ENCODE measurements at regions not wholly inside any gene's neighbourhood (a gene's known extent, or its start where the extent isn't known, plus 50 kb on each side); places are given as distances from the start of the nearest gene placed in this dataset.
A peak's percentile ranks its signal among the peaks of the same experiment; 100 is the strongest.
"Not testable (repeated sequence)": the region's sequence is repeated elsewhere in the genome, so short reads cannot be mapped to it uniquely, and the experiment has no call there.

GRCh38 chr11:42786981-42787380 lies 524.8 kb upstream of the API5 start:
- Histone ChIP-seq H3K4me3 (ENCODE audit: low read depth in 1 of 5, low read length in 5 of 5) (no peak overlapping the region), H3K9me3 (ENCODE audit: control insufficient read depth in 5 of 5, low read length in 5 of 5) (no peaks in the 10 kb centered on the region), H3K9ac (ENCODE audit: low read length in 5 of 5) (no peak overlapping the region), H3K36me3 (ENCODE audit: control insufficient read depth in 5 of 5, insufficient read depth in 5 of 5, low read length in 5 of 5) (no peaks in the 10 kb centered on the region), H3K27ac (ENCODE audit: low read depth, low read length) (no peak overlapping the region), H3K4me1 (ENCODE audit: control insufficient read depth in 5 of 5, insufficient read depth in 5 of 5, low read length in 5 of 5) (peaks cover 0 to 2% (median 0%) of the 10 kb centered on the region in 5 donors), H3K27me3 (ENCODE audit: control insufficient read depth in 5 of 5, insufficient read depth in 4 of 5, low read length in 5 of 5) (no peaks in the 10 kb centered on the region)

GRCh38 chr11:42795483-42795882 lies 516.3 kb upstream of the API5 start:
- H3K9me3 ChIP-seq (ENCODE audit: control insufficient read depth in 5 of 5, low read length in 5 of 5); H3K27me3 ChIP-seq (ENCODE audit: control insufficient read depth in 5 of 5, insufficient read depth in 4 of 5, low read length in 5 of 5); H3K27ac ChIP-seq (ENCODE audit: low read depth, low read length); H3K4me3 ChIP-seq (ENCODE audit: low read depth in 1 of 5, low read length in 5 of 5); H3K36me3 ChIP-seq (ENCODE audit: control insufficient read depth in 5 of 5, insufficient read depth in 5 of 5, low read length in 5 of 5); H3K4me1 ChIP-seq (ENCODE audit: control insufficient read depth in 5 of 5, insufficient read depth in 5 of 5, low read length in 5 of 5); H3K9ac ChIP-seq (ENCODE audit: low read length in 5 of 5): not testable (repeated sequence)

- H3K27me3 ChIP-seq (ENCODE audit: control insufficient read depth in 5 of 5, insufficient read depth in 4 of 5, low read length in 5 of 5), result no peaks in the 10 kb centered on the region
- H3K9ac ChIP-seq (ENCODE audit: low read length in 5 of 5), result no peak overlapping the region
- no peaks in the 10 kb centered on the region for H3K36me3 ChIP-seq (ENCODE audit: control insufficient read depth in 5 of 5, insufficient read depth in 5 of 5, low read length in 5 of 5)
- no peaks in the 10 kb centered on the region for H3K9me3 ChIP-seq (ENCODE audit: control insufficient read depth in 5 of 5, low read length in 5 of 5)
- H3K4me1 ChIP-seq (ENCODE audit: control insufficient read depth in 5 of 5, insufficient read depth in 5 of 5, low read length in 5 of 5), result no peaks in the 10 kb centered on the region
- H3K4me3 ChIP-seq (ENCODE audit: low read depth in 1 of 5, low read length in 5 of 5), result no peak overlapping the region
- H3K27ac ChIP-seq (ENCODE audit: low read depth, low read length), result no peak overlapping the region
Observed at GRCh38 chr11:42800041-42800440, 511.8 kb upstream of the API5 start.

GRCh38 chr11:42802201-42802899 lies 509.4 kb upstream of the API5 start:
- H3K27ac ChIP-seq (ENCODE audit: low read depth, low read length), result no peak overlapping the region
- peak overlapping the region in 2 of 5 donors; percentile 30 to 49 for H3K4me3 ChIP-seq (ENCODE audit: low read depth in 1 of 5, low read length in 5 of 5)
- H3K27me3 ChIP-seq (ENCODE audit: control insufficient read depth in 5 of 5, insufficient read depth in 4 of 5, low read length in 5 of 5), result no peaks in the 10 kb centered on the region
- peak overlapping the region in 3 of 5 donors; percentile 6 to 35 (median 19) for H3K9ac ChIP-seq (ENCODE audit: low read length in 5 of 5)
- no peaks in the 10 kb centered on the region for H3K36me3 ChIP-seq (ENCODE audit: control insufficient read depth in 5 of 5, insufficient read depth in 5 of 5, low read length in 5 of 5)
- peaks cover 0 to 6% (median 0%) of the 10 kb centered on the region in 5 donors for H3K4me1 ChIP-seq (ENCODE audit: control insufficient read depth in 5 of 5, insufficient read depth in 5 of 5, low read length in 5 of 5)
- H3K9me3 ChIP-seq (ENCODE audit: control insufficient read depth in 5 of 5, low read length in 5 of 5), result no peaks in the 10 kb centered on the region

- no peak overlapping the region for H3K9ac ChIP-seq (ENCODE audit: low read length in 5 of 5)
- no peaks in the 10 kb centered on the region for H3K27me3 ChIP-seq (ENCODE audit: control insufficient read depth in 5 of 5, insufficient read depth in 4 of 5, low read length in 5 of 5)
- H3K9me3 ChIP-seq (ENCODE audit: control insufficient read depth in 5 of 5, low read length in 5 of 5), result no peaks in the 10 kb centered on the region
- peaks cover 0 to 6% (median 0%) of the 10 kb centered on the region in 5 donors for H3K4me1 ChIP-seq (ENCODE audit: control insufficient read depth in 5 of 5, insufficient read depth in 5 of 5, low read length in 5 of 5)
- H3K27ac ChIP-seq (ENCODE audit: low read depth, low read length), result no peak overlapping the region
- no peak overlapping the region for H3K4me3 ChIP-seq (ENCODE audit: low read depth in 1 of 5, low read length in 5 of 5)
- no peaks in the 10 kb centered on the region for H3K36me3 ChIP-seq (ENCODE audit: control insufficient read depth in 5 of 5, insufficient read depth in 5 of 5, low read length in 5 of 5)
Observed at GRCh38 chr11:42806191-42806590, 505.6 kb upstream of the API5 start.

DNA sequence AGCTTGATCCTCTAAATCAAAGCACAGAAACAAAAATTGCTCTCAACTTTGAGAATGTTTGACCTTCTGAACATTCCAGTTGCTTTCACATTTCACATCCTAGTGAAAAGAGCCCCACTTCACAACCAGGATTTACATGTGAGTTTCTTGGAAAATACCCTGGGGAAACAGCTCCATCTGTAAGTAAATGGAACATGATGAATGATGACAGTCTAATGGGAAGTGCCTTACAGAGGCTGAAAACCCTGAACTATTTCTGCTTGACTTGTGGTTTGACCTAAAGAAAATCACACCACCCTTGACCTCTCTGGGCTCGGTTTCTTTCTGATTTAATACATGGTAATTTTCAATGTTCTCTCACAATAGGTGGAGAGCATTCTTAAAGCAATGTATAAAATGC lies 499.4 kb upstream of the API5 start:
- no peak overlapping the region for H3K4me3 ChIP-seq (ENCODE audit: low read depth in 1 of 5, low read length in 5 of 5)
- no peaks in the 10 kb centered on the region for H3K4me1 ChIP-seq (ENCODE audit: control insufficient read depth in 5 of 5, insufficient read depth in 5 of 5, low read length in 5 of 5)

DNA sequence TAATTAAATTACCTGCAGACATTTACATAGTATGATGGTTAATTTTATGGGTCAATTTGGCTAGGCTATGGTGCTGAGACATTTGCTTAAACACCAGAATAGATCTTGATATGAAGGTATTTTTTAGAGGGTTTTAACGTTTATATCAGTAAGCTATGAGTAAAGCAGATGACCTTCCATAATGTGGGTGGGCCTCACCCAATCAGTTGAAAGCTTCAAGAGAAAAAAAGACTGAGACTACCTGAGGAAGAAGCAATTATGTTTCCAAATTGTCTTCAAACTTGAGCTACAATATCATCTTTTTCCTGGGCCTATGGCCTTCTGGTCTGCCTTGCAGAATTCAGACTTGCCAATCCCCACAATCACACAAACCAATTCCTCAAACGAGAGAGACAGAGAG lies 498.8 kb upstream of the API5 start:
- no peak overlapping the region for H3K27ac ChIP-seq (ENCODE audit: low read depth, low read length)
- H3K4me1 ChIP-seq (ENCODE audit: control insufficient read depth in 5 of 5, insufficient read depth in 5 of 5, low read length in 5 of 5), result no peaks in the 10 kb centered on the region
- no peaks in the 10 kb centered on the region for H3K27me3 ChIP-seq (ENCODE audit: control insufficient read depth in 5 of 5, insufficient read depth in 4 of 5, low read length in 5 of 5)
- no peak overlapping the region for H3K4me3 ChIP-seq (ENCODE audit: low read depth in 1 of 5, low read length in 5 of 5)
- H3K9ac ChIP-seq (ENCODE audit: low read length in 5 of 5), result no peak overlapping the region
- H3K9me3 ChIP-seq (ENCODE audit: control insufficient read depth in 5 of 5, low read length in 5 of 5), result no peaks in the 10 kb centered on the region
- H3K36me3 ChIP-seq (ENCODE audit: control insufficient read depth in 5 of 5, insufficient read depth in 5 of 5, low read length in 5 of 5), result no peaks in the 10 kb centered on the region

More for the DNA sequence above, 499.4 kb upstream of the API5 start:
- no peak overlapping the region for H3K27ac ChIP-seq (ENCODE audit: low read depth, low read length)
- no peaks in the 10 kb centered on the region for H3K27me3 ChIP-seq (ENCODE audit: control insufficient read depth in 5 of 5, insufficient read depth in 4 of 5, low read length in 5 of 5)
- H3K36me3 ChIP-seq (ENCODE audit: control insufficient read depth in 5 of 5, insufficient read depth in 5 of 5, low read length in 5 of 5), result no peaks in the 10 kb centered on the region
- no peak overlapping the region for H3K9ac ChIP-seq (ENCODE audit: low read length in 5 of 5)
- H3K9me3 ChIP-seq (ENCODE audit: control insufficient read depth in 5 of 5, low read length in 5 of 5), result no peaks in the 10 kb centered on the region

- no peaks in the 10 kb centered on the region for H3K9me3 ChIP-seq (ENCODE audit: control insufficient read depth in 5 of 5, low read length in 5 of 5)
- no peaks in the 10 kb centered on the region for H3K4me1 ChIP-seq (ENCODE audit: control insufficient read depth in 5 of 5, insufficient read depth in 5 of 5, low read length in 5 of 5)
- no peak overlapping the region for H3K27ac ChIP-seq (ENCODE audit: low read depth, low read length)
- no peaks in the 10 kb centered on the region for H3K27me3 ChIP-seq (ENCODE audit: control insufficient read depth in 5 of 5, insufficient read depth in 4 of 5, low read length in 5 of 5)
- no peak overlapping the region for H3K4me3 ChIP-seq (ENCODE audit: low read depth in 1 of 5, low read length in 5 of 5)
- H3K9ac ChIP-seq (ENCODE audit: low read length in 5 of 5), result no peak overlapping the region
- H3K36me3 ChIP-seq (ENCODE audit: control insufficient read depth in 5 of 5, insufficient read depth in 5 of 5, low read length in 5 of 5), result no peaks in the 10 kb centered on the region
Observed at GRCh38 chr11:42816471-42816870, 495.3 kb upstream of the API5 start.

DNA sequence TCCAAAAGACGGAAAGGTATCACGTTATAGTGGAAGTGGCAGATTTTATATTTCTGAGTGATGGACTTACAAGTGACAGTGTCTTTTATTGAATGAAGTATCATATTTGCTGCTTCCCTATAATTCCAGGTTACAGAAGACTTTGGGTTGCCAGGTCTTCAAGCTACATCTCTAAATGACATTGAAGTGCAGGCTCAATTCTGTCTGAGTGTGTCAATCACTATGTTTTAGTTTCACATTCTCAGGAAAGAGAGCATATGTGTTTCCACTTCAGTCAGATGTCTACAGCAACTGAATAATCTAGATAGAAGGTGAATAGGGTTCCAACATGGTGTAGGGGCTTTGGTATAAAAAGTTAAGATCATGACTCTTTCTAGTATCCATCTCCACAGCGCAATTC lies 492.7 kb upstream of the API5 start:
- Histone ChIP-seq H3K36me3 (ENCODE audit: control insufficient read depth in 5 of 5, insufficient read depth in 5 of 5, low read length in 5 of 5) (no peaks in the 10 kb centered on the region), H3K4me1 (ENCODE audit: control insufficient read depth in 5 of 5, insufficient read depth in 5 of 5, low read length in 5 of 5) (no peaks in the 10 kb centered on the region), H3K27ac (ENCODE audit: low read depth, low read length) (no peak overlapping the region), H3K9me3 (ENCODE audit: control insufficient read depth in 5 of 5, low read length in 5 of 5) (no peaks in the 10 kb centered on the region), H3K27me3 (ENCODE audit: control insufficient read depth in 5 of 5, insufficient read depth in 4 of 5, low read length in 5 of 5) (no peaks in the 10 kb centered on the region), H3K4me3 (ENCODE audit: low read depth in 1 of 5, low read length in 5 of 5) (no peak overlapping the region), H3K9ac (ENCODE audit: low read length in 5 of 5) (no peak overlapping the region)

DNA sequence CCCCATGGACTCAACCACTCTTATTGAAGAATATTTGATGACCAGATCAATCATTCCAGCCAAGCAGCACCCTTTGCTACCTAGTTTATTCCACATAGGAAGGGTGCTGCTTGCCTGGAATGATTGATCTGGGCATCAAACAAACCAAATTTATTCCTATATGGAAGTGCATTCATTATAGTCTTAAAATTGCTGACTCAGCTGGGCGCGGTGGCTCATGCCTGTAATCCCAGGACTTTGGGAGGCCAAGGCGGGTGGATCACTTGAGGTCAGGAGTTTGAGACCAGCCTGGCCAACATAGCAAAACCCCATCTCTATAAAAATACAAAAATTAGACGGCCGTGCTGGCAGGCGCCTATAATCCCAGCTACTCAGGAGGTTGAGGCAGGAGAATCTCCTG lies 489.6 kb upstream of the API5 start:
- not testable (repeated sequence) for H3K4me1 ChIP-seq (ENCODE audit: control insufficient read depth in 5 of 5, insufficient read depth in 5 of 5, low read length in 5 of 5); H3K36me3 ChIP-seq (ENCODE audit: control insufficient read depth in 5 of 5, insufficient read depth in 5 of 5, low read length in 5 of 5); H3K9me3 ChIP-seq (ENCODE audit: control insufficient read depth in 5 of 5, low read length in 5 of 5); H3K4me3 ChIP-seq (ENCODE audit: low read depth in 1 of 5, low read length in 5 of 5); H3K9ac ChIP-seq (ENCODE audit: low read length in 5 of 5); H3K27ac ChIP-seq (ENCODE audit: low read depth, low read length); H3K27me3 ChIP-seq (ENCODE audit: control insufficient read depth in 5 of 5, insufficient read depth in 4 of 5, low read length in 5 of 5)
